ENCODE measurements at regions not wholly inside any gene's neighbourhood (a gene's known extent, or its start where the extent isn't known, plus 50 kb on each side); places are given as distances from the start of the nearest gene placed in this dataset.

GRCh38 chrX:39502486-39502885 is 595.3 kb downstream of the BCOR start:
- TF ChIP-seq CTCF (IDR thresholded peaks at IDR 0.05) (no peak), POLR2A (IDR thresholded peaks at IDR 0.05) (no peak), EP300 (IDR thresholded peaks at IDR 0.05; ENCODE audit: low read depth) (no peak), POLR2AphosphoS5 (IDR thresholded peaks at IDR 0.05) (no peak)

Data from transverse colon (tissue), 4 donors.